ENCODE measurements at regions not wholly inside any gene's neighbourhood (a gene's known extent, or its start where the extent isn't known, plus 50 kb on each side); places are given as distances from the start of the nearest gene placed in this dataset.

DNA sequence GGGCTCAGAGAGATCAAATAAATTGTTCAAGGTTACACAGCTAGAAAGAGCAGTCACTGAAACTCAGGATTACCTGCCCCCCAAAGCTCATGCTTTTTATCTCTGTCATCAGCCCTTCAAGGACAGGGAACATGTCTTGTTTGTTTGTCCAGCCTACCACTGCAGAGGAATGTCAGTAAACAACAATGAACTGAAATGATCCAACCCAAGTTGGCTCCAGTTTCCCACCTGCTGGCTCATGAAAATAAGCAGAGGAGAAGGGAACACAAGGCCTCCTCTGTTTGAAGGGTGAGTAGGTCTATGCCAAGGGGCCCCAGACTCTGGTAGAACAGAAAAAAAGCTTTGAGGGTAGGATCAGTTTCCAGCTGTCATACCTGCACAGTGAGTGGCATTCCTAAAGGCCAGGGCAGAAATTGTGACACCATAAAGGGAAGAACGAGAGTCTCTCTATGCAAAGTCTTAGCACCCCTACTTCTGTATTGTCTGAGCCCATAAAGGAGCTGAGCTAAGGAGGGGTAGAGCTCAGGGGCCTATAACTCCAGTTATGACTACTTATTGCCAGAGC lies 115.2 kb downstream of the TRIM36 start:
- Histone ChIP-seq H3K27ac (no peak overlapping the region), H3K36me3 (no peaks in the 10 kb centered on the region), H3K9me3 (no peaks in the 10 kb centered on the region), H3K4me3 (no peak overlapping the region), H3K27me3 (no peaks in the 10 kb centered on the region), H3K4me1 (no peaks in the 10 kb centered on the region)
- no peak for DNase-seq
- TF ChIP-seq, protein P1, sequence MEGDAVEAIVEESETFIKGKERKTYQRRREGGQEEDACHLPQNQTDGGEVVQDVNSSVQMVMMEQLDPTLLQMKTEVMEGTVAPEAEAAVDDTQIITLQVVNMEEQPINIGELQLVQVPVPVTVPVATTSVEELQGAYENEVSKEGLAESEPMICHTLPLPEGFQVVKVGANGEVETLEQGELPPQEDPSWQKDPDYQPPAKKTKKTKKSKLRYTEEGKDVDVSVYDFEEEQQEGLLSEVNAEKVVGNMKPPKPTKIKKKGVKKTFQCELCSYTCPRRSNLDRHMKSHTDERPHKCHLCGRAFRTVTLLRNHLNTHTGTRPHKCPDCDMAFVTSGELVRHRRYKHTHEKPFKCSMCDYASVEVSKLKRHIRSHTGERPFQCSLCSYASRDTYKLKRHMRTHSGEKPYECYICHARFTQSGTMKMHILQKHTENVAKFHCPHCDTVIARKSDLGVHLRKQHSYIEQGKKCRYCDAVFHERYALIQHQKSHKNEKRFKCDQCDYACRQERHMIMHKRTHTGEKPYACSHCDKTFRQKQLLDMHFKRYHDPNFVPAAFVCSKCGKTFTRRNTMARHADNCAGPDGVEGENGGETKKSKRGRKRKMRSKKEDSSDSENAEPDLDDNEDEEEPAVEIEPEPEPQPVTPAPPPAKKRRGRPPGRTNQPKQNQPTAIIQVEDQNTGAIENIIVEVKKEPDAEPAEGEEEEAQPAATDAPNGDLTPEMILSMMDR (IDR thresholded peaks at IDR 0.05) = no peak
- TF ChIP-seq POLR2A (IDR thresholded peaks at IDR 0.05) = no peak

DNA sequence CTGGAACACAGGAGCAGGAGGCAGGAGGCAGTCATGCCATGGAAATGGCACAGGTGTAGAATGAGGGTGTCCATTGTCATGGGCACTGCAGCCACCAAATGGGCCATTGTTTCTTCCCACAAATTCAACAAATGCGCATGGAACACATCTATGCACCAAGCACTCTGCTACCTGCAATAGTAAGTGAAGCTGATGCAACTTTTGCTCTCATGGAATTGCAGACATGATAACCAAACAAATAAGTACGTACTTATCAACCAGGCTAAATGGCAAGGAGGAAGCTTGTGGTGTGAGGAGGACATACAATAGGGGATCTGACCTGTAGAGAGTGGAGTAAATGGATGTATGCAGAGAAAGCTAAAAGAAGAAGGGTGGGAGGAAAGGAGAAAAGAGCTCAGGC lies 116.8 kb downstream of the TRIM36 start:
- Histone ChIP-seq H3K27ac (no peak overlapping the region), H3K4me1 (no peaks in the 10 kb centered on the region), H3K27me3 (no peaks in the 10 kb centered on the region), H3K4me3 (no peak overlapping the region), H3K9me3 (no peaks in the 10 kb centered on the region), H3K36me3 (no peaks in the 10 kb centered on the region)
- TF ChIP-seq POLR2A (IDR thresholded peaks at IDR 0.05) = no peak
- TF ChIP-seq, protein P1 (IDR thresholded peaks at IDR 0.05) = no peak
- DNase-seq = no peak

DNA sequence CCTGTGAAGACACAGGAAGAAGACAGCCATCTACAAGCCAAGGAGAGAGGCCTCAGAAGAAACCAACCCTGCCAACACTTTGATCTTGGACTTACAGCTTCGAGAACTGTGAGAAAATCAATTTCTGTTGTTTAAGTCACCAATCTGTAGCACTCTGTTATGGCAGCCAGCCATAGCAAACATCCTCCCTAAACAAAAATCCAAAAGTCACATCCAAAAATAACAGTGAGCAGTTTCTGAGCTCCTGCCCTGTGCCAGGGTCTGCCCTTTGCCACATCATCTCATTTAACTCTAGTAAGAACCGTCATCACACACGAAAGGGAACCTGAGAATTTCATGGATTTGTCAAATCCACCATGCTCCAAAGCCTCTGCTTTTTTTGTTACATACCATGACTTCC lies 118.8 kb downstream of the TRIM36 start:
- Histone ChIP-seq H3K9me3 (no peaks in the 10 kb centered on the region), H3K4me1 (no peaks in the 10 kb centered on the region), H3K27ac (no peak overlapping the region), H3K36me3 (no peaks in the 10 kb centered on the region), H3K27me3 (no peaks in the 10 kb centered on the region), H3K4me3 (no peak overlapping the region)
- DNase-seq = no peak
- no peak for TF ChIP-seq POLR2A (IDR thresholded peaks at IDR 0.05)
- TF ChIP-seq, protein P1 (IDR thresholded peaks at IDR 0.05) = no peak

DNA sequence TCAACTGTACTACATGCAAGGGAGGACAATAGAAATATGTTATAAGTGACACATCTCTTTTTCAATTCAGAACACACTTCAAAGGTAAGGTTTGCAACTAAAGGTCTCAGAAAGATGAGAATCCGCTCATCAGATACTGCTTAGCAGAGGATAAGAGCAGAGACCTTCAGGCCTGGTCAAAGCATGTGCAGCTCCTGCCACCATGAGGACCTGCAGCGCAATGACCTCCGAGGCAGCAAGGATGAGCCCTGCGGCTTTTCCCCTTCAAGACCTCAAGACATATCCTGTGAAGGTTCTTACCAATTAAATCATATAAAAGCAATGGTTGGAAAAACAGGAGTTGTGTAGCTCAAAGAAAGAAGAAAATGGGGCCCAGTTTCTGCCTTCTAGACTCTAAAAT lies 135.8 kb downstream of the TRIM36 start:
- H3K27ac ChIP-seq = no peak overlapping the region
- H3K4me1 ChIP-seq = no peaks in the 10 kb centered on the region
- TF ChIP-seq POLR2A (IDR thresholded peaks at IDR 0.05) = no peak
- TF ChIP-seq, protein P1 (IDR thresholded peaks at IDR 0.05) = peak in 2 of 6 experiments; percentile 7
- no peaks in the 10 kb centered on the region for H3K9me3 ChIP-seq
- H3K4me3 ChIP-seq = no peak overlapping the region
- no peaks in the 10 kb centered on the region for H3K27me3 ChIP-seq
- H3K36me3 ChIP-seq = no peaks in the 10 kb centered on the region
- no peak for DNase-seq

DNA sequence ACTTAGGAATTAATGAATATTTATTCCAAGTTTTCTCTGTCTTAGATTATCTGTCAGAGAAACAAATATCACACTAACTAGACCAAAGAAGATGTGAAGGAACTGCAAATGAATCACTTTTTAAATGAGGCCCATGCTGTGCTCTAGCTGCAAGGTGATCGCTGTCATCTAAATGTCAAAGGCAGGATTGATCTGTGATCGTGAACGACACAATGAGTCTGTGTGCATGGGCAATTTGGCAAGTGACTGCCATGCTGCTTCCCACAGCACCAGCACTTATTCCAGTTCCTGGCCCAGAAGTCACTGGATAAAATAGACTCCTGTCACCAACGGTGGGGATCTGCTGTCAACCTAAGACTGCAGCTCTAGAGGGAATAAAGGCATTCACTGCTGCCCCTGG lies 141.2 kb downstream of the TRIM36 start:
- no peaks in the 10 kb centered on the region for H3K9me3 ChIP-seq
- TF ChIP-seq, protein P1 (IDR thresholded peaks at IDR 0.05) = no peak
- no peak for TF ChIP-seq POLR2A (IDR thresholded peaks at IDR 0.05)
- DNase-seq = no peak

DNA sequence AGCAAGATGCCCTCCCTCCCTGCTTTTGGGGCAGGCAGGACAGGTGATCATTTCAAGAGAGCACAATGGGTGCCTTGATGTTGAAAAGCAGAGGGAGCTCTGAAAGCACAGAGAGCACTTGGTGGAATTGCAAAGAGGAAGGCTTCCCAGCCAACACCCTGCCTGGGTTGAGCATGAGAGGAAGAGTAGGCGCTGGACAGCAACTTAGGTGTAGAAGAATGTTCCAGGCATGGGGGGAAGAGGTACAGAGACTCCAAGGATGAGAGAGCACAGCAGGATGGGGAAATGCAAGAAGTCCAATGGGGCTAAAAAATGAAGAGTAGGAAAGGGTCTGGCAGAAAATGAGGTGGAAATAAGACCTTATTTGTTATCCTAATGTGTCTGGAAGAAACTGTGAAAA lies 144.8 kb downstream of the TRIM36 start:
- Histone ChIP-seq H3K27me3 (no peaks in the 10 kb centered on the region), H3K4me3 (no peak overlapping the region), H3K9me3 (no peaks in the 10 kb centered on the region), H3K36me3 (no peaks in the 10 kb centered on the region), H3K4me1 (no peaks in the 10 kb centered on the region), H3K27ac (no peak overlapping the region)
- DNase-seq = no peak
- TF ChIP-seq, protein P1 (IDR thresholded peaks at IDR 0.05) = no peak
- no peak for TF ChIP-seq POLR2A (IDR thresholded peaks at IDR 0.05)

More for the DNA sequence above, 141.2 kb downstream of the TRIM36 start:
- Histone ChIP-seq H3K36me3 (no peaks in the 10 kb centered on the region), H3K4me3 (no peak overlapping the region), H3K27ac (no peak overlapping the region), H3K27me3 (no peaks in the 10 kb centered on the region), H3K4me1 (no peaks in the 10 kb centered on the region)
